H1 (cell line): ENCODE measurements at regions not wholly inside any gene's neighbourhood (a gene's known extent, or its start where the extent isn't known, plus 50 kb on each side); places are given as distances from the start of the nearest gene placed in this dataset.

Source experiments
- CREB1 ChIP-seq: IDR thresholded peaks from 2 replicates; pipeline ENCODE4 v1.6.1; 2012; ENCODE audit warnings: inconsistent platforms
- EP300 ChIP-seq, 2 experiments: IDR thresholded peaks; 1 replicate in 1 of 2; 2 replicates in 1 of 2; pipeline ENCODE4 v1.6.1; 2011 to 2012; ENCODE audit warnings: low read depth in 2 of 2, low read length in 2 of 2, mild to moderate bottlenecking in 2 of 2, borderline replicate concordance in 1 of 2, inconsistent platforms in 1 of 2, moderate library complexity in 1 of 2
- EZH2 ChIP-seq: fragments of 200-600 bp; sonication (generic); IDR thresholded peaks from 2 replicates; pipeline ENCODE4 v1.7.1; 2012; ENCODE audit warnings: low read depth, mild to moderate bottlenecking, moderate library complexity, low read length, inconsistent platforms; ENCODE audit not compliant: severe bottlenecking
- MAFK ChIP-seq: IDR thresholded peaks from 2 replicates; pipeline ENCODE4 v1.6.1; 2012; ENCODE audit warnings: low read depth, mild to moderate bottlenecking, improper control_type of control experiment, low read length
- RAD21 ChIP-seq, 2 experiments: IDR thresholded peaks in 1 of 2; conservative IDR thresholded peaks in 1 of 2; 2 replicates each; pipeline ENCODE4 v1.6.1; 2011; ENCODE audit warnings: low read depth in 2 of 2, low read length in 2 of 2, improper control_type of control experiment in 1 of 2, inconsistent platforms in 1 of 2, mild to moderate bottlenecking in 1 of 2, moderate library complexity in 1 of 2
- RFX5 ChIP-seq: IDR thresholded peaks from 2 replicates; pipeline ENCODE4 v1.6.1; 2011; ENCODE audit warnings: low read depth, low read length, improper control_type of control experiment, borderline replicate concordance
- SIN3A ChIP-seq, 2 experiments: IDR thresholded peaks in 1 of 2; conservative IDR thresholded peaks in 1 of 2; 2 replicates each; pipeline ENCODE4 v1.6.1; 2011 to 2012; ENCODE audit warnings: low read length in 2 of 2, improper control_type of control experiment in 1 of 2, low read depth in 1 of 2, mild to moderate bottlenecking in 1 of 2
- SP1 ChIP-seq: IDR thresholded peaks from 2 replicates; pipeline ENCODE4 v1.6.1; 2011; ENCODE audit warnings: low read depth, low read length
- YY1 ChIP-seq: IDR thresholded peaks from 2 replicates; pipeline ENCODE4 v1.6.1; 2011; ENCODE audit warnings: low read depth, mild to moderate bottlenecking, low read length
- TF ChIP-seq, protein P1 (sequence below), 3 experiments: IDR thresholded peaks; 1 replicate in 2 of 3; 2 replicates in 1 of 3; pipeline versions ENCODE4 v1.5.1 to v1.6.1; 2011; ENCODE audit warnings: low read length in 3 of 3, mild to moderate bottlenecking in 3 of 3, inconsistent platforms in 2 of 3, low read depth in 1 of 3, moderate library complexity in 1 of 3; ENCODE audit not compliant: insufficient read depth in 1 of 3; ENCODE audit errors: control extremely low read depth in 1 of 3
- TF ChIP-seq, protein P2 (sequence below): IDR thresholded peaks from 2 replicates; pipeline ENCODE4 v1.6.1; 2011; ENCODE audit warnings: low read length, improper control_type of control experiment
- TF ChIP-seq, protein P3 (sequence below): IDR thresholded peaks from 2 replicates; pipeline ENCODE4 v1.6.1; 2012; ENCODE audit warnings: inconsistent platforms

DNA sequence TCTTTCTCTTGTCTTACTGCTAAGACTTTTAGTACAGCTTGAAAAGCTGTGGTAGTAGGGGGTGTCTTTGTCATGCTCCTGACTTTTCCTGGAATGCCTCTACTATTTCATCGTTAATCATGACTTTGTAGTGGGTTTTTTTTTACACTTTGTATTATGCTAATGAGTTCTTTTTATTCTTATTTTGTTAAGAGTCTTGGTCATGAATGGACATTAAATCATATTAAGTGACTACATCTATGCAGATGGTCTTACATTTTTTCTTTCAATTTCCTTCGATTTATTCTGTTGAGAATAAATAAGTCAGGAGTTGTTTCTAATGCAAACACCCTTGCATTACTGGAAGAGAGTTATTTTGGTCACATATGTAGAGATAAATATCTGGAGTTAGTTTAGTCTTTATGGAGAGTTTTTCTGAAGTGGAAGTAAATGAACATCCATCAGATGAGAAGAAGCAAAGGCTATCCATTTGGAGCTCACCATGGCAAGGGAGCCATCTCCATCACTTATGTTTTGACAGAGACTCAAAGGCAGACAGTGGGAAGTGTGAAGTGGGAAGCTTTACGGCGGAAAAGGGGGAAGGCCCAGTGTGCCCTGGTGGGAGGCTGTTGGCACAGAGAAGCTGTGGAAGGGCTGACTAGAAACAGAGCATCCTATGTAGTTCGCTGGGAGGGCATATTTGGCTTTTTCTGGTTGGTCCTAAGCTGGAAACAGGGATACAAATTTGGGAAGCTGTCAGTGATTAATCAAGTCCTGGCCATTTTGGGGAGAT, 73.1 kb upstream of the PRR23E start:
- TF ChIP-seq SP1 (no peak), EP300 (IDR thresholded peaks at IDR 0.05; ENCODE audit: borderline replicate concordance in 1 of 2, low read depth in 2 of 2, low read length in 2 of 2) (no peak), MAFK (no peak), SIN3A (conservative IDR thresholded peaks at IDR 0.05 in 1 of 2, IDR thresholded peaks at IDR 0.05 in 1 of 2; ENCODE audit: low read depth in 1 of 2, low read length in 2 of 2) (no peak), CREB1 (no peak), EZH2 (no peak), YY1 (no peak), RAD21 (IDR thresholded peaks at IDR 0.05 in 1 of 2, conservative IDR thresholded peaks at IDR 0.05 in 1 of 2; ENCODE audit: low read depth in 2 of 2, low read length in 2 of 2) (no peak), RFX5 (no peak)
- TF ChIP-seq, protein P1, sequence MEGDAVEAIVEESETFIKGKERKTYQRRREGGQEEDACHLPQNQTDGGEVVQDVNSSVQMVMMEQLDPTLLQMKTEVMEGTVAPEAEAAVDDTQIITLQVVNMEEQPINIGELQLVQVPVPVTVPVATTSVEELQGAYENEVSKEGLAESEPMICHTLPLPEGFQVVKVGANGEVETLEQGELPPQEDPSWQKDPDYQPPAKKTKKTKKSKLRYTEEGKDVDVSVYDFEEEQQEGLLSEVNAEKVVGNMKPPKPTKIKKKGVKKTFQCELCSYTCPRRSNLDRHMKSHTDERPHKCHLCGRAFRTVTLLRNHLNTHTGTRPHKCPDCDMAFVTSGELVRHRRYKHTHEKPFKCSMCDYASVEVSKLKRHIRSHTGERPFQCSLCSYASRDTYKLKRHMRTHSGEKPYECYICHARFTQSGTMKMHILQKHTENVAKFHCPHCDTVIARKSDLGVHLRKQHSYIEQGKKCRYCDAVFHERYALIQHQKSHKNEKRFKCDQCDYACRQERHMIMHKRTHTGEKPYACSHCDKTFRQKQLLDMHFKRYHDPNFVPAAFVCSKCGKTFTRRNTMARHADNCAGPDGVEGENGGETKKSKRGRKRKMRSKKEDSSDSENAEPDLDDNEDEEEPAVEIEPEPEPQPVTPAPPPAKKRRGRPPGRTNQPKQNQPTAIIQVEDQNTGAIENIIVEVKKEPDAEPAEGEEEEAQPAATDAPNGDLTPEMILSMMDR (IDR thresholded peaks at IDR 0.05; ENCODE audit: control extremely low read depth in 1 of 3, insufficient read depth in 1 of 3, low read depth in 1 of 3, low read length in 3 of 3): no peak
- TF ChIP-seq, protein P2, sequence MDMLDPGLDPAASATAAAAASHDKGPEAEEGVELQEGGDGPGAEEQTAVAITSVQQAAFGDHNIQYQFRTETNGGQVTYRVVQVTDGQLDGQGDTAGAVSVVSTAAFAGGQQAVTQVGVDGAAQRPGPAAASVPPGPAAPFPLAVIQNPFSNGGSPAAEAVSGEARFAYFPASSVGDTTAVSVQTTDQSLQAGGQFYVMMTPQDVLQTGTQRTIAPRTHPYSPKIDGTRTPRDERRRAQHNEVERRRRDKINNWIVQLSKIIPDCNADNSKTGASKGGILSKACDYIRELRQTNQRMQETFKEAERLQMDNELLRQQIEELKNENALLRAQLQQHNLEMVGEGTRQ: no peak
- TF ChIP-seq, protein P3, sequence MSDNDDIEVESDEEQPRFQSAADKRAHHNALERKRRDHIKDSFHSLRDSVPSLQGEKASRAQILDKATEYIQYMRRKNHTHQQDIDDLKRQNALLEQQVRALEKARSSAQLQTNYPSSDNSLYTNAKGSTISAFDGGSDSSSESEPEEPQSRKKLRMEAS: no peak
